ENCODE measurements at regions not wholly inside any gene's neighbourhood (a gene's known extent, or its start where the extent isn't known, plus 50 kb on each side); places are given as distances from the start of the nearest gene placed in this dataset.
"Not testable (repeated sequence)": the region's sequence is repeated elsewhere in the genome, so short reads cannot be mapped to it uniquely, and the experiment has no call there.

GRCh38 chr6:96700915-96701314, 136.4 kb downstream of the GPR63 start:
- no peaks in the 10 kb centered on the region for H3K4me1 ChIP-seq (ENCODE audit: control insufficient read depth in 5 of 5, insufficient read depth in 5 of 5, low read length in 5 of 5)
- H3K9ac ChIP-seq (ENCODE audit: insufficient read depth in 1 of 2, low read length in 2 of 2): no peak overlapping the region
- no peaks in the 10 kb centered on the region for H3K27me3 ChIP-seq (ENCODE audit: control insufficient read depth in 3 of 3, insufficient read depth in 3 of 3, low read length in 2 of 3)
- no peak overlapping the region for H3K27ac ChIP-seq (ENCODE audit: low read depth in 1 of 2, low read length in 1 of 2)
- H3K36me3 ChIP-seq (ENCODE audit: control insufficient read depth in 4 of 4, insufficient read depth in 4 of 4, low read length in 4 of 4): no peaks in the 10 kb centered on the region
- WGBS, 2 donors: 90 to 91% methylated on average over 2 of the region's 2 CpGs
- DNase-seq (no peak), ATAC-seq (ENCODE audit: insufficient read depth, low FRiP score) (no peak)
- H3K4me3 ChIP-seq: no peak overlapping the region
- no peaks in the 10 kb centered on the region for H3K9me3 ChIP-seq (ENCODE audit: control insufficient read depth in 4 of 4, insufficient read depth in 3 of 4, low read length in 3 of 4)
- TF ChIP-seq, protein P1, sequence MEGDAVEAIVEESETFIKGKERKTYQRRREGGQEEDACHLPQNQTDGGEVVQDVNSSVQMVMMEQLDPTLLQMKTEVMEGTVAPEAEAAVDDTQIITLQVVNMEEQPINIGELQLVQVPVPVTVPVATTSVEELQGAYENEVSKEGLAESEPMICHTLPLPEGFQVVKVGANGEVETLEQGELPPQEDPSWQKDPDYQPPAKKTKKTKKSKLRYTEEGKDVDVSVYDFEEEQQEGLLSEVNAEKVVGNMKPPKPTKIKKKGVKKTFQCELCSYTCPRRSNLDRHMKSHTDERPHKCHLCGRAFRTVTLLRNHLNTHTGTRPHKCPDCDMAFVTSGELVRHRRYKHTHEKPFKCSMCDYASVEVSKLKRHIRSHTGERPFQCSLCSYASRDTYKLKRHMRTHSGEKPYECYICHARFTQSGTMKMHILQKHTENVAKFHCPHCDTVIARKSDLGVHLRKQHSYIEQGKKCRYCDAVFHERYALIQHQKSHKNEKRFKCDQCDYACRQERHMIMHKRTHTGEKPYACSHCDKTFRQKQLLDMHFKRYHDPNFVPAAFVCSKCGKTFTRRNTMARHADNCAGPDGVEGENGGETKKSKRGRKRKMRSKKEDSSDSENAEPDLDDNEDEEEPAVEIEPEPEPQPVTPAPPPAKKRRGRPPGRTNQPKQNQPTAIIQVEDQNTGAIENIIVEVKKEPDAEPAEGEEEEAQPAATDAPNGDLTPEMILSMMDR (IDR thresholded peaks at IDR 0.05; ENCODE audit: control extremely low read depth, extremely low read depth): no peak

- H3K9me3 ChIP-seq (ENCODE audit: control insufficient read depth in 4 of 4, insufficient read depth in 3 of 4, low read length in 3 of 4); H3K27ac ChIP-seq (ENCODE audit: low read depth in 1 of 2, low read length in 1 of 2); H3K36me3 ChIP-seq (ENCODE audit: control insufficient read depth in 4 of 4, insufficient read depth in 4 of 4, low read length in 4 of 4); H3K4me3 ChIP-seq; H3K4me1 ChIP-seq (ENCODE audit: control insufficient read depth in 5 of 5, insufficient read depth in 5 of 5, low read length in 5 of 5); DNase-seq; H3K9ac ChIP-seq (ENCODE audit: insufficient read depth in 1 of 2, low read length in 2 of 2); H3K27me3 ChIP-seq (ENCODE audit: control insufficient read depth in 3 of 3, insufficient read depth in 3 of 3, low read length in 2 of 3); ATAC-seq (ENCODE audit: insufficient read depth, low FRiP score): not testable (repeated sequence)
- WGBS, 2 donors: 67 to 77% methylated on average over 3 of the region's 3 CpGs
Observed at GRCh38 chr6:96694429-96694828, 131.5 kb downstream of the FHL5 start.

DNA sequence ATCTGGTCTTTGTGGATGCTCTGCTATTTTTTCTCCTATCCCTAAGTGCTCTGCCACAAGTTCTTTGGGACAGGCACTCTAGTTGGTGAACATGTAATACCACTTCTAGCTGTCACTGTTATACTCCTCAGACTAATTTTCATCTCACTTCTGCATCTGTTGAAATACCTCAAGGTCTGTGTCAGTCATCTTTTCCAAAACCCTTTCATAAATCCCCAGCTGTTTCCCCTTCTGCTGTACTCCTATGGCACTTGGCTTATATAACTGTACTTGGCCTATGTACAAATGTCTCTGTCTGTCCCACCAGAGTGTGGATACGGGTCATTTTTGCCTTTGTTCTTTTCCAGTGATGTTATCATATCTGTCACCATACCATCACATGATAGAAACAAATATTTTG, 124.2 kb downstream of the FHL5 start:
- no peak for DNase-seq
- TF ChIP-seq, protein P1 (IDR thresholded peaks at IDR 0.05; ENCODE audit: control extremely low read depth, extremely low read depth): no peak
- WGBS, 2 donors: 51 to 75% methylated on average over 1 of the region's 1 CpG

GRCh38 chr6:96685702-96686101, 122.8 kb downstream of the FHL5 start:
- no peak overlapping the region for H3K4me3 ChIP-seq
- H3K4me1 ChIP-seq (ENCODE audit: control insufficient read depth in 5 of 5, insufficient read depth in 5 of 5, low read length in 5 of 5): no peaks in the 10 kb centered on the region
- ATAC-seq (ENCODE audit: insufficient read depth, low FRiP score): no peak
- H3K27ac ChIP-seq (ENCODE audit: low read depth in 1 of 2, low read length in 1 of 2): no peak overlapping the region
- DNase-seq: no peak
- WGBS, 2 donors: 62 to 74% methylated on average over 2 of the region's 2 CpGs
- TF ChIP-seq, protein P1 (IDR thresholded peaks at IDR 0.05; ENCODE audit: control extremely low read depth, extremely low read depth): no peak
- H3K9ac ChIP-seq (ENCODE audit: insufficient read depth in 1 of 2, low read length in 2 of 2): no peak overlapping the region
- no peaks in the 10 kb centered on the region for H3K27me3 ChIP-seq (ENCODE audit: control insufficient read depth in 3 of 3, insufficient read depth in 3 of 3, low read length in 2 of 3)
- H3K36me3 ChIP-seq (ENCODE audit: control insufficient read depth in 4 of 4, insufficient read depth in 4 of 4, low read length in 4 of 4): no peaks in the 10 kb centered on the region
- no peaks in the 10 kb centered on the region for H3K9me3 ChIP-seq (ENCODE audit: control insufficient read depth in 4 of 4, insufficient read depth in 3 of 4, low read length in 3 of 4)

More for the DNA sequence above, 124.2 kb downstream of the FHL5 start:
- Histone ChIP-seq H3K4me3 (no peak overlapping the region), H3K27me3 (ENCODE audit: control insufficient read depth in 3 of 3, insufficient read depth in 3 of 3, low read length in 2 of 3) (no peaks in the 10 kb centered on the region), H3K9ac (ENCODE audit: insufficient read depth in 1 of 2, low read length in 2 of 2) (no peak overlapping the region), H3K27ac (ENCODE audit: low read depth in 1 of 2, low read length in 1 of 2) (no peak overlapping the region), H3K9me3 (ENCODE audit: control insufficient read depth in 4 of 4, insufficient read depth in 3 of 4, low read length in 3 of 4) (no peaks in the 10 kb centered on the region), H3K4me1 (ENCODE audit: control insufficient read depth in 5 of 5, insufficient read depth in 5 of 5, low read length in 5 of 5) (no peaks in the 10 kb centered on the region), H3K36me3 (ENCODE audit: control insufficient read depth in 4 of 4, insufficient read depth in 4 of 4, low read length in 4 of 4) (no peaks in the 10 kb centered on the region)
- no peak for ATAC-seq (ENCODE audit: insufficient read depth, low FRiP score)

Data from lung (tissue), 11 donors.